GF-D8 (cell line): ENCODE measurements at regions not wholly inside any gene's neighbourhood (a gene's known extent, or its start where the extent isn't known, plus 50 kb on each side); places are given as distances from the start of the nearest gene placed in this dataset.

Experiments used
- DNase-seq: peaks from one replicate; lab custom pipeline; 2025; lab: John Stamatoyannopoulos, UW

- DNase-seq = no peak
Observed at GRCh38 chr5:57559110-57559635, 76.6 kb upstream of the ACTBL2 start.

- DNase-seq = no peak
Observed at GRCh38 chr5:57552033-57552432, 69.4 kb upstream of the ACTBL2 start.

GRCh38 chr5:57551251-57551650 is 68.6 kb upstream of the ACTBL2 start:
- no peak for DNase-seq

GRCh38 chr5:57550132-57550531 is 67.5 kb upstream of the ACTBL2 start:
- no peak for DNase-seq

GRCh38 chr5:57549566-57549965 is 67.0 kb upstream of the ACTBL2 start:
- no peak for DNase-seq

- no peak for DNase-seq
Observed at GRCh38 chr5:57540823-57541222, 58.2 kb upstream of the ACTBL2 start.

- DNase-seq = no peak
Observed at GRCh38 chr5:57539281-57539701, 56.7 kb upstream of the ACTBL2 start.

- DNase-seq = no peak
Observed at GRCh38 chr5:57538341-57538955, 55.8 kb upstream of the ACTBL2 start.

- no peak for DNase-seq
Observed at GRCh38 chr5:57537811-57538210, 55.2 kb upstream of the ACTBL2 start.

GRCh38 chr5:57532513-57533497 is 50.2 kb upstream of the ACTBL2 start:
- no peak for DNase-seq
